HTERT RPE-1 (cell line): ENCODE measurements at regions not wholly inside any gene's neighbourhood (a gene's known extent, or its start where the extent isn't known, plus 50 kb on each side); places are given as distances from the start of the nearest gene placed in this dataset.
"Not testable (repeated sequence)": the region's sequence is repeated elsewhere in the genome, so short reads cannot be mapped to it uniquely, and the experiment has no call there.

Experiments used
- in situ Hi-C: fragments of 300-500 bp; cut with MboI; formaldehyde crosslinking; loops from 4 replicates; pipeline ENCODE4 v1.14.3; 2020; ENCODE audit warnings: low sequenced_read_pairs

GRCh38 chr19:13712767-13713201 lies 51.5 kb upstream of the MRI1 start:
- in situ Hi-C loops = no loop called here

- in situ Hi-C loops = no loop called here
Observed at GRCh38 chr19:13707915-13708314, 56.4 kb upstream of the MRI1 start.

DNA sequence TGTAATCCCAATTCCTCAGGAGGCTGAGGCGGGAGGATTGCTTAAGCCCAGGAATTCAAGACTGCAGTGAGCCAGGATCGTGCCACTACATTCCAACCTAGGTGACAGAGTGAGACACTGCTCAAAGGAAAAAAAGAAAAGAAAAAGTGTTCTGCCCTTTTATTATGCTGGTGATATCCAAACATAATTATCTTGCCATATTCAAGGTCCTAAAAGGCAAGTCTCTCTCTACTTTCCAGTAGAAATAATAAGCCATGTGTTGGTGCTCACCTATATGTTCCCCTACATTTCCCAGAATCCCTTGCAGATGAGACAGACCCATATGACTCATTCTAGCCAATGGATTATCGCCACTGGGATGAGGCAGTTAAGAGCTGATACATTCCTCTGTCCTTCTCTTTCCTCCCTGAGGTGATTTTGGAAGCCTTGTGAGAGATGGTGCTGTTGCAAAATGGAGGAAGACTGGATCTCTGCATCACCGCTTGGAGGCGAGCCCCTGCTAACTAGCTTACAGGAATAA lies 58.3 kb upstream of the MRI1 start:
- in situ Hi-C loops = no loop called here

- in situ Hi-C loops = no loop called here
Observed at GRCh38 chr19:13705201-13705600, 59.1 kb upstream of the MRI1 start.

GRCh38 chr19:13701624-13702023 lies 62.7 kb upstream of the MRI1 start:
- in situ Hi-C loops = no loop called here

DNA sequence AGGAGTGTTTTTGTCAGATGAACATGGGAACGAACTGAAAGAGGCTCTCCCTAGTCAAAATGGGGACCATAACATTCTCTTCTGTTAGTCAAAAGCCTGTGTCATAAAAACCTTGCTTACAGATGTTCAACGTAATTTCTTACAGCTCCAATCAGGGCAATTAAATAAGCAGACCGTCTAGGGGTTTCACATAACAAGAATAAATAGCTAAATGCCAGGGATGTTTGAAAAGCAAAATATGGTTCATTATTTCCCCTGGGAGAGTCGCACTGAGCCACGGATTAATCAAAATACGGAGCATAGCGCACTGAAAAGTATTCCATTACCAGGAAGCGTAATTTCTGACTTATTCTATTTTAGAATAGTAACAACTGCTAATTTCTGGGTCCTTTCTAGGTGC lies 63.7 kb upstream of the MRI1 start:
- in situ Hi-C loops = no loop called here

DNA sequence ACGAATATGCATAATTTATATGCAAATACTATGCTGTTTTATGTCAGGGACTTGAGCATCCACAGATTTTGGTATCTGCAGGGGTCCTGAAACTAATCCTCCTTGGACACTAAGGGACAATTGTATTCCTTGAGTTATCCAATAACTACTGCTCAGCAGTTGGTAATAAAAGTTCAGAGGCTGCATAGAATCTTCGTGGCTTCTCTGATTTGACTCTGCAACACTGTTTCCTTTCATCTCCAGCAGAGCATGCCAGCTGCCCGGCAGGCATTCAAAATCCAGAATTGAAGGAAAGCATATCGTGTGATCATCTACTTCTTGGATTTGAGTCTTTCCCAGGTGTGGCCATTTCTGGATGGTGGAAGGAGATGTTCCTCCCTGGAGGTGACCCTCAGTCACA lies 64.5 kb upstream of the MRI1 start:
- in situ Hi-C loops = no loop called here

DNA sequence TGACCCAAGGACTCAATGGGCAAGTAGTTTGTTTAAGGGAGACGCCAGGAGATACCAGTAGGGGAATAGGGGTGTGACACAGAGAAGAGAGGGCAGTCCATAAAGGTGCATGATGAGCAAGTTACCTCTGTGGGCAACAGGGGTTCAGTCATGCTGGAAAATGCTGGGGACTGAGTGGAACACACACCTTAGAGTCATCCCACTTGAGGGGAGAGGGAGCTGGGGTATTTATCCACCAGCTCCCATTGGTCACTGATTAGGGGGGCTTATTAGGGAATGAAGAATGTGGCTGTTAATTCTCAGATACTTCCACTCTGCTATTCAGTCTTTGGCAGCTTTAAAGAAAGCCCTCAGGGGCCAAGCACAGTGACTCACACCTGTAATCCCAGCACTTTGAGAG lies 67.5 kb upstream of the MRI1 start:
- in situ Hi-C loops = no loop called here

GRCh38 chr19:13693889-13694288 lies 70.4 kb upstream of the MRI1 start:
- in situ Hi-C loops = no loop called here

- in situ Hi-C loops = no loop called here
Observed at GRCh38 chr19:13691569-13692435, 72.5 kb upstream of the MRI1 start.

- in situ Hi-C loops = no loop called here
Observed at GRCh38 chr19:13689085-13689484, 75.2 kb upstream of the MRI1 start.

DNA sequence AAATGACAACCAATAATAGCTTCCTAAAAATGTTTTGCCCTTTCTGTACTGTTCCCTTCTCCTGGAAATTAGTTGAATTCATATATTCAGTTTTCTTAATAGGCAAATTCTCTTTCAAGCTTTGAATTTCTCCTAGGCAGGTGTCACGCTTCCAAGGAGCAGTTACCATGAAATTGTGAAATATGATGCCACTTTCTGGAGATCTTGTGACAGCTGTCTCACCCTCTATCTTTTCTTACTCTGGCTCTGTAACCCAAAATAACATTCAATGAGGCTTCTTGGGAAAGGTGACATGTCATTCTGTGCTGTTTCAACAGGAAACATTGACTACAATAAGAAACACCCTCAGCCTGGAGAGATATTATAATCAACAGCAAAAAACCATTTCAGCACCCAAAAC lies 80.3 kb upstream of the MRI1 start:
- in situ Hi-C loops = no loop called here

GRCh38 chr19:13681509-13681908 lies 82.8 kb upstream of the MRI1 start:
- in situ Hi-C loops = no loop called here

DNA sequence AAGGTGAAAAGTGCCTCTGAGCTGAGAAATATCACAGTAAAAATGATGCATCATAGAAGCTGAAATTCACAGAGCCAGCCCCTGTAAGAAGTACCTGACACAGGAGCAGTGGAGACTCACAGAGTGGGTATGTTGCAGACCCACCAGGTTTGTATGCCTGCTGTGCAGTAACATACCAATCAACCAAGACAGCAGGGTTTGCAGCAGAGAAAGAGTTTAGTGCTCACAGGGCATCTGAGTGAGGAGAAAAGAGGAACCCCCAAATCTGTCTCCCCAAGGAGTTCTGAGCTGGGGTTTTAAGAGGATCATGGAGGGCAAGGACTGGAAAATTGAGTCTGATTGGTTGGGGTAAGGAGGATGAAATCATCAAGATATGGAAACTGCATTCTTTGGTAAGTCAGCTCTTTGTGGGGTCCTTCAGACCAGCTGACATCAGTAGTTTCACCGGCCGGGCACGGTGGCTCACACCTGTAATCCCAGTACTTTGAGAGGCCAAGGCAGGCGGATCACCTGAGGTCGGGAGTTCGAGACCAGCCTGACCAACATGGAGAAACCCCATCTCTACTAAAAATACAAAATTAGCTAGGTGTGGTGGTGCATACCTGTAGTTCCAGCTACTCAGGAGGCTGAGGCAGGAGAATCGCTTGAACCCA lies 83.5 kb upstream of the MRI1 start:
- in situ Hi-C loops = not testable (repeated sequence)

DNA sequence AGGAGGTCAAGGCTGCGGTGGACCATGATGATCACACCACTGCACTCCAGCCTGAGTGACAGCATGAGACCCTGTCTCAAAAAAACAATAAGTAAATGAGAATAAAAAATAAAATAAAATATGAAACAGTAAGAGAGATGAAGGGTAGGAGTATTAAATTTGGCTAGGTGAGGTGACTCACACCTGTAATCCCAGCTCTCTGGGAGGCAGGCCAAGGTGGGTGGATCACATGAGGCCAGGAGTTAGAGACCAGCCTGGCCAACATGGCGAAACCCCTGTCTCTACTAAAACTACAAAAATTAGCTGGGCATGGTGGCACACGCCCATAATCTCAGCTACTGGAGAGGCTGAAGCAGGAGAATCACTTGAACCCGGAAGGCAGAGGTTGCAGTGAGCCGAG lies 87.4 kb upstream of the MRI1 start:
- in situ Hi-C loops = not testable (repeated sequence)

DNA sequence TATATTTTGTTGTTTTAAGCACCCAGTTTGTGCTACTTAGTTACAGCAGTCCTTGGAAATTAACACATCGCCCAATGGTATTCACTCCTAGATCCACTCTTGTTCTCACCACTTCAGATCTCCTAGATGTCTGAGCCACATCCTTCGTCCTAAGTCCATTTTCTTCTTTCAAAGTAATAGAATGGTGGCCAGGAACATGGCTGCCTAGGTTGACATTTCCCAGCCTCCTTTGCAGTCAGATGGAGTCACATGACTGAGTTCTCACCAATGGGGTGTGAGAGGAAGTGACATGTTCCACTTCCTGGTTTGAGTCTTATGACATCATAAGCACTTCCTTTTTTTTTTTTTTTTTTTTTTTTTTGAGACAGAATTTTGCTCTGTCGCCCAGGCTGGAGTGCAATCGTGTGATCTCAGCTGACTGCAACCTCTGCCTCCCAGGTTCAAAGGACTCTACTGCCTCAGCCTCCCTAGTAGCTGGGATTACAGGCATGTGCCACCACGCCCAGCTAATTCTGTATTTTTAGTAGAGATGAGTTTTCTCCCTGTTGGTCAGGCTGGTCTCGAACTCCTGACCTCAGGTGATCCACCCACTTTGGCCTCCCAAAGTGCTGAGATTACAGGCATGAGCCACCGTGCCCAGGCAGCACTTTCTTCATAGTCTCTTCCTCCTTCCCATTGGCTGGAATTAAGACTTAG lies 91.7 kb upstream of the MRI1 start:
- in situ Hi-C loops = not testable (repeated sequence)

GRCh38 chr19:13670846-13671245 lies 93.5 kb upstream of the MRI1 start:
- in situ Hi-C loops = no loop called here

DNA sequence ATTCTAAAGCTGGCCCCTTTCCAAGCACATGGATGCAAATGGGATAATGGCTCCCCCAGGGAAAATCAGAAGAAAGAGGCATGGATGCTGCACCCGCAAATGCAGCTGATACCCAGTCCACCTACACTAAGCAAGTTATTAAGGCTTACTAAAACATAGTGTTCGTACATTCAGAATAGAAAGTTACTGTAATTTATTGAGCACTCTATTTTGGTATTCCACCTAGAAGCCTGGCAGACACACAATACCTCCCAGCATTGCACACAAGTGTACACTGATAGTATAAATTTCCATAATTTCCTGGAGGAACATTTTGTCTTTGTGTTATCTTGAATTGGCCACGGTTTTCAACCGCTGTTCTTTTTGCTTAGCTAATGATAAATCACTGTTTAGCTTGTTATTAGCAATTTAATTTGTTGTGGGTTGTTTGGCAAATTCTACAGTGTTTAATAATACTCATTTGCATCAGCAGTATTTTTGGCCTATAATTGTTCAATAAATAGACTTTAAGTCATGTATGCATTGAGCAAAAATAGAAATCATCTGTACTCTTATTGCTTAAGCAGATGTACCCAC lies 94.5 kb upstream of the MRI1 start:
- in situ Hi-C loops = no loop called here

DNA sequence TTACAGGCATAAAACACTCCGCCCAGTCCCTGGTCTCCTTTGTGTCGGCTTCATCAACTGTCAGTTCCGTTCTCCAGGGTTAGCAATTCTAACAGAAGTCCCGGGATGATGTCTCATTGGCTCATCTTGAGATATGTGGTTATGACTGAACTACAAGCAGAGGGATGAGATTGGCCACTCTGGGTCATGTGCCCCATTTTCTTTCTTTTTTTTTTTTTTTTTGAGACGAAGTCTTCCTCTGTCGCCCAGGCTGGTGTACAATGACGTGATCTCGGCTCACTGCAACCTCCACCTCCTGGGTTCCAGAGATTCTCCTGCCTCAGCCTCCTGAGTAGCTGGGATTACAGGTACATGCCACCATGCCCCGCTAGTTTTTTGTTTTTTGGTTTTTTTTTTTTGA lies 95.4 kb upstream of the MRI1 start:
- in situ Hi-C loops = no loop called here

DNA sequence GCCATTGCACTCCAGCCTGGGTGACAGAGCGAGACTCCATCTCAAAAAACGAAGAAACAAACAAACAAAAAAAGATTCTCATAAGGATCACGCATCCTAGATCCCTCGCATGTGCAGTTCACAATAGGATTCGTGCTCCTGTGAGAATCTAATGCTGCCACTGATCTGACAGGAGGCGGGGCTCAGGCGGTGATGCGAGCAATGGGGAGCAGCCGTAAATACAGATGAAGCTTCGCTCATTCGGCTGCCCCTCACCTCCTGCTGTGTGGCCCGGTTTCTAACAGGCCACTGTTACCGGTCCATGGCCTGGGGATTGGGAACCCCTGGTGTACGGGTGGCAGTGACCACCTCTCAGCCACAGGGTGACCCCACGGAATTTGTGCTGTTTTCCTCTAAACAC lies 98.2 kb upstream of the MRI1 start:
- in situ Hi-C loops = no loop called here
